HG02623 (cell line): ENCODE measurements at regions not wholly inside any gene's neighbourhood (a gene's known extent, or its start where the extent isn't known, plus 50 kb on each side); places are given as distances from the start of the nearest gene placed in this dataset.
"Not testable (repeated sequence)": the region's sequence is repeated elsewhere in the genome, so short reads cannot be mapped to it uniquely, and the experiment has no call there.

Experiments
- ATAC-seq: cut with Tn5 transposase; IDR thresholded peaks from one replicate; pipeline ENCODE4 v1.9.1; 2021; ENCODE audit warnings: moderate library complexity; ENCODE audit not compliant: unreplicated experiment

- ATAC-seq: not testable (repeated sequence)
Measured at GRCh38 chr6:57708061-57708460, 390.6 kb downstream of the PRIM2 start.

- not testable (repeated sequence) for ATAC-seq
Measured at GRCh38 chr6:57722546-57722945, 405.1 kb downstream of the PRIM2 start.

GRCh38 chr6:57723815-57724401, 406.5 kb downstream of the PRIM2 start:
- not testable (repeated sequence) for ATAC-seq

GRCh38 chr6:57729407-57729806, 412.0 kb downstream of the PRIM2 start:
- not testable (repeated sequence) for ATAC-seq

GRCh38 chr6:57730726-57731125, 413.3 kb downstream of the PRIM2 start:
- not testable (repeated sequence) for ATAC-seq

- ATAC-seq: not testable (repeated sequence)
Measured at GRCh38 chr6:57747716-57748115, 430.3 kb downstream of the PRIM2 start.

- not testable (repeated sequence) for ATAC-seq
Measured at GRCh38 chr6:57759850-57760249, 442.4 kb downstream of the PRIM2 start.

GRCh38 chr6:57792720-57793397, 475.4 kb downstream of the PRIM2 start:
- not testable (repeated sequence) for ATAC-seq

- not testable (repeated sequence) for ATAC-seq
Measured at GRCh38 chr6:57793398-57793762, 475.9 kb downstream of the PRIM2 start.

GRCh38 chr6:57799703-57800479, 482.5 kb downstream of the PRIM2 start:
- not testable (repeated sequence) for ATAC-seq

- ATAC-seq: not testable (repeated sequence)
Measured at GRCh38 chr6:57808581-57808980, 491.2 kb downstream of the PRIM2 start.

- ATAC-seq: not testable (repeated sequence)
Measured at GRCh38 chr6:57809454-57809853, 492.0 kb downstream of the PRIM2 start.

GRCh38 chr6:57813271-57814075, 496.0 kb downstream of the PRIM2 start:
- not testable (repeated sequence) for ATAC-seq

- ATAC-seq: not testable (repeated sequence)
Measured at GRCh38 chr6:57815826-57816225, 498.4 kb downstream of the PRIM2 start.

- not testable (repeated sequence) for ATAC-seq
Measured at GRCh38 chr6:57821325-57821724, 503.9 kb downstream of the PRIM2 start.

GRCh38 chr6:57822448-57822847, 505.0 kb downstream of the PRIM2 start:
- ATAC-seq: not testable (repeated sequence)

- ATAC-seq: no peak
Measured at GRCh38 chr6:57822896-57823358, 505.5 kb downstream of the PRIM2 start.

- not testable (repeated sequence) for ATAC-seq
Measured at GRCh38 chr6:57837622-57838209, 520.3 kb downstream of the PRIM2 start.

- ATAC-seq: not testable (repeated sequence)
Measured at GRCh38 chr6:57841551-57841950, 524.1 kb downstream of the PRIM2 start.

GRCh38 chr6:57853745-57854407, 536.4 kb downstream of the PRIM2 start:
- not testable (repeated sequence) for ATAC-seq
